ENCODE measurements at regions not wholly inside any gene's neighbourhood (a gene's known extent, or its start where the extent isn't known, plus 50 kb on each side); places are given as distances from the start of the nearest gene placed in this dataset.

DNA sequence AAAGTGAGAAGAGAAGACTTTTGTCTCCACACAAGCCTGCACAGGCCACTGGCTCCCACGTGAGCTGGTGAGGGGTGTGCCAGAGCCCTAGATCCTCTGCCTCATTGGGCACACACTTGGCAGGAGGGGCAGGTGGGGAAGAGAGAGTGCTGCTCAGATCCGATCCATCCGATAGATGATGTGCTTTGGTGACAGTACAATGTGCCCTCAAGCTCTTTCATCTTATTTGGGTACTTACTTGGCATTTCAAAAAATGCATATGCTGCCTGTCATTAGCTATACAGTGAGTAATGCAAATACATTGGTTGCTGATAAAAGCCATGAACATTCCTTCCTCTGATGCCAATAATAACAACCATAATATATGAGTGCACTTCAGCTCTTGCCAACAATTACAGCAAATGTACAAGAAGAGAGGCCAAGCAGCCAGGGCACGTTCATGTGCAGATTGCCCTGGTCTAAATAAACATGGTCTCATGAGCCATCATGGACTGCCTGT, 255.3 kb downstream of the VAPA start:
- TF ChIP-seq TAF1 (IDR thresholded peaks at IDR 0.05; ENCODE audit: low read depth) (no peak), EP300 (conservative IDR thresholded peaks at IDR 0.05; ENCODE audit: poor library complexity, severe bottlenecking) (no peak), MXI1 (conservative IDR thresholded peaks at IDR 0.05; ENCODE audit: poor library complexity, severe bottlenecking) (no peak), RAD21 (conservative IDR thresholded peaks at IDR 0.05) (no peak), EZH2 (IDR thresholded peaks at IDR 0.05; ENCODE audit: borderline replicate concordance, insufficient read depth, low read length, poor library complexity, severe bottlenecking) (no peak), POLR2AphosphoS5 (IDR thresholded peaks at IDR 0.05) (no peak), SMC3 (conservative IDR thresholded peaks at IDR 0.05; ENCODE audit: poor library complexity) (no peak)
- TF ChIP-seq, protein P1, sequence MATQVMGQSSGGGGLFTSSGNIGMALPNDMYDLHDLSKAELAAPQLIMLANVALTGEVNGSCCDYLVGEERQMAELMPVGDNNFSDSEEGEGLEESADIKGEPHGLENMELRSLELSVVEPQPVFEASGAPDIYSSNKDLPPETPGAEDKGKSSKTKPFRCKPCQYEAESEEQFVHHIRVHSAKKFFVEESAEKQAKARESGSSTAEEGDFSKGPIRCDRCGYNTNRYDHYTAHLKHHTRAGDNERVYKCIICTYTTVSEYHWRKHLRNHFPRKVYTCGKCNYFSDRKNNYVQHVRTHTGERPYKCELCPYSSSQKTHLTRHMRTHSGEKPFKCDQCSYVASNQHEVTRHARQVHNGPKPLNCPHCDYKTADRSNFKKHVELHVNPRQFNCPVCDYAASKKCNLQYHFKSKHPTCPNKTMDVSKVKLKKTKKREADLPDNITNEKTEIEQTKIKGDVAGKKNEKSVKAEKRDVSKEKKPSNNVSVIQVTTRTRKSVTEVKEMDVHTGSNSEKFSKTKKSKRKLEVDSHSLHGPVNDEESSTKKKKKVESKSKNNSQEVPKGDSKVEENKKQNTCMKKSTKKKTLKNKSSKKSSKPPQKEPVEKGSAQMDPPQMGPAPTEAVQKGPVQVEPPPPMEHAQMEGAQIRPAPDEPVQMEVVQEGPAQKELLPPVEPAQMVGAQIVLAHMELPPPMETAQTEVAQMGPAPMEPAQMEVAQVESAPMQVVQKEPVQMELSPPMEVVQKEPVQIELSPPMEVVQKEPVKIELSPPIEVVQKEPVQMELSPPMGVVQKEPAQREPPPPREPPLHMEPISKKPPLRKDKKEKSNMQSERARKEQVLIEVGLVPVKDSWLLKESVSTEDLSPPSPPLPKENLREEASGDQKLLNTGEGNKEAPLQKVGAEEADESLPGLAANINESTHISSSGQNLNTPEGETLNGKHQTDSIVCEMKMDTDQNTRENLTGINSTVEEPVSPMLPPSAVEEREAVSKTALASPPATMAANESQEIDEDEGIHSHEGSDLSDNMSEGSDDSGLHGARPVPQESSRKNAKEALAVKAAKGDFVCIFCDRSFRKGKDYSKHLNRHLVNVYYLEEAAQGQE (IDR thresholded peaks at IDR 0.05; ENCODE audit: borderline replicate concordance), result no peak
- TF ChIP-seq, protein P2, sequence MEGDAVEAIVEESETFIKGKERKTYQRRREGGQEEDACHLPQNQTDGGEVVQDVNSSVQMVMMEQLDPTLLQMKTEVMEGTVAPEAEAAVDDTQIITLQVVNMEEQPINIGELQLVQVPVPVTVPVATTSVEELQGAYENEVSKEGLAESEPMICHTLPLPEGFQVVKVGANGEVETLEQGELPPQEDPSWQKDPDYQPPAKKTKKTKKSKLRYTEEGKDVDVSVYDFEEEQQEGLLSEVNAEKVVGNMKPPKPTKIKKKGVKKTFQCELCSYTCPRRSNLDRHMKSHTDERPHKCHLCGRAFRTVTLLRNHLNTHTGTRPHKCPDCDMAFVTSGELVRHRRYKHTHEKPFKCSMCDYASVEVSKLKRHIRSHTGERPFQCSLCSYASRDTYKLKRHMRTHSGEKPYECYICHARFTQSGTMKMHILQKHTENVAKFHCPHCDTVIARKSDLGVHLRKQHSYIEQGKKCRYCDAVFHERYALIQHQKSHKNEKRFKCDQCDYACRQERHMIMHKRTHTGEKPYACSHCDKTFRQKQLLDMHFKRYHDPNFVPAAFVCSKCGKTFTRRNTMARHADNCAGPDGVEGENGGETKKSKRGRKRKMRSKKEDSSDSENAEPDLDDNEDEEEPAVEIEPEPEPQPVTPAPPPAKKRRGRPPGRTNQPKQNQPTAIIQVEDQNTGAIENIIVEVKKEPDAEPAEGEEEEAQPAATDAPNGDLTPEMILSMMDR (IDR thresholded peaks at IDR 0.05; ENCODE audit: poor library complexity, severe bottlenecking), result no peak
- Histone ChIP-seq H3F3A (ENCODE audit: insufficient read depth, low read length, poor library complexity, severe bottlenecking) (no peaks in the 10 kb centered on the region), H3K36me3 (ENCODE audit: insufficient read depth, low read length) (no peaks in the 10 kb centered on the region), H3K9me2 (ENCODE audit: insufficient read depth, low read length) (no peaks in the 10 kb centered on the region), H2AFZ (ENCODE audit: low read depth, low read length) (no peak overlapping the region), H4K20me1 (ENCODE audit: insufficient read depth) (no peaks in the 10 kb centered on the region), H3K9me3 (ENCODE audit: low read length) (no peaks in the 10 kb centered on the region), H3K27me3 (ENCODE audit: insufficient read depth, low read depth, low read length) (no peaks in the 10 kb centered on the region), H3K27ac (ENCODE audit: low read length) (no peak overlapping the region), H3K4me3 (ENCODE audit: low read length) (no peak overlapping the region), H3K79me2 (replicated peaks; ENCODE audit: insufficient read depth, low read length) (no peaks in the 10 kb centered on the region), H3K9ac (ENCODE audit: low read length) (no peak overlapping the region), H3K4me2 (ENCODE audit: low read length) (no peak overlapping the region)

DNA sequence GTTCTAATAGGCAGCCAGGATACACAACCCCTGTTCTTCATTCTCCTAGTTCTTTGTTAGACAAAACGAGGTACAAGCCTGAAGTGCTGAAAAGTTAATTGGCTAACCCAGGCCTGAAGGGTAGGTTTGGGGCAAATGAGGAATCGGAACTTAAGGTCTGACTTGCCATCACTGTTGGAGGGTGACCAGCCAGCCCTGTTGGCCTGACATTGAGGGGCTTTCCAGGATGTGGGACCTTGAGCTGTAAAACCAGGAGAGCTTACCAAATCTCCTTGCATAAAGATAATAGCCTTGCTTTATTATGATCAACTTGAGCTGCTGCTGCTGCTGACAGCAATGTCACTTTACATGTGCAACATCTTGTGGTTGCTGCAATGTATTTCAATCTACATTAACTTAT, 256.0 kb downstream of the VAPA start:
- no peak overlapping the region for H3K4me3 ChIP-seq (ENCODE audit: low read length)
- TF ChIP-seq MXI1 (conservative IDR thresholded peaks at IDR 0.05; ENCODE audit: poor library complexity, severe bottlenecking) (no peak), POLR2AphosphoS5 (IDR thresholded peaks at IDR 0.05) (no peak), TAF1 (IDR thresholded peaks at IDR 0.05; ENCODE audit: low read depth) (no peak)
- TF ChIP-seq, protein P1 (IDR thresholded peaks at IDR 0.05; ENCODE audit: borderline replicate concordance), result no peak

More for the DNA sequence above, 256.0 kb downstream of the VAPA start:
- H2AFZ ChIP-seq (ENCODE audit: low read depth, low read length), result no peak overlapping the region
- no peaks in the 10 kb centered on the region for H3K79me2 ChIP-seq (replicated peaks; ENCODE audit: insufficient read depth, low read length)
- no peak overlapping the region for H3K4me2 ChIP-seq (ENCODE audit: low read length)
- no peak overlapping the region for H3K27ac ChIP-seq (ENCODE audit: low read length)
- no peaks in the 10 kb centered on the region for H3K36me3 ChIP-seq (ENCODE audit: insufficient read depth, low read length)
- no peaks in the 10 kb centered on the region for H3K9me3 ChIP-seq (ENCODE audit: low read length)
- no peaks in the 10 kb centered on the region for H3F3A ChIP-seq (ENCODE audit: insufficient read depth, low read length, poor library complexity, severe bottlenecking)
- no peaks in the 10 kb centered on the region for H4K20me1 ChIP-seq (ENCODE audit: insufficient read depth)
- H3K9ac ChIP-seq (ENCODE audit: low read length), result no peak overlapping the region
- H3K27me3 ChIP-seq (ENCODE audit: insufficient read depth, low read depth, low read length), result no peaks in the 10 kb centered on the region
- H3K9me2 ChIP-seq (ENCODE audit: insufficient read depth, low read length), result no peaks in the 10 kb centered on the region
